Mammary epithelial cell (primary cell): ENCODE measurements at regions not wholly inside any gene's neighbourhood (a gene's known extent, or its start where the extent isn't known, plus 50 kb on each side); places are given as distances from the start of the nearest gene placed in this dataset.

ENCODE experiments used
- CTCF ChIP-seq, 2 donors: IDR thresholded peaks in 1 of 2; conservative IDR thresholded peaks in 1 of 2; 2 replicates each; pipeline ENCODE4 v1.5.1; 2011 to 2012; ENCODE audit warnings: inconsistent platforms in 2 of 2, low read length in 2 of 2, mild to moderate bottlenecking in 2 of 2, control low read depth in 1 of 2, low read depth in 1 of 2; ENCODE audit not compliant: insufficient read depth in 1 of 2; ENCODE audit errors: extremely low read depth in 1 of 2
- EZH2 ChIP-seq: IDR thresholded peaks from 2 replicates; pipeline ENCODE4 v1.6.1; 2012; ENCODE audit warnings: low read length, inconsistent platforms, borderline replicate concordance

GRCh38 chr3:82364827-82365226 is 603.4 kb upstream of the GBE1 start:
- TF ChIP-seq CTCF (conservative IDR thresholded peaks at IDR 0.05 in 1 of 2, IDR thresholded peaks at IDR 0.05 in 1 of 2; ENCODE audit: extremely low read depth in 1 of 2, insufficient read depth in 1 of 2, low read depth in 1 of 2, low read length in 2 of 2) (no peak), EZH2 (no peak)
